ENCODE measurements at regions not wholly inside any gene's neighbourhood (a gene's known extent, or its start where the extent isn't known, plus 50 kb on each side); places are given as distances from the start of the nearest gene placed in this dataset.

DNA sequence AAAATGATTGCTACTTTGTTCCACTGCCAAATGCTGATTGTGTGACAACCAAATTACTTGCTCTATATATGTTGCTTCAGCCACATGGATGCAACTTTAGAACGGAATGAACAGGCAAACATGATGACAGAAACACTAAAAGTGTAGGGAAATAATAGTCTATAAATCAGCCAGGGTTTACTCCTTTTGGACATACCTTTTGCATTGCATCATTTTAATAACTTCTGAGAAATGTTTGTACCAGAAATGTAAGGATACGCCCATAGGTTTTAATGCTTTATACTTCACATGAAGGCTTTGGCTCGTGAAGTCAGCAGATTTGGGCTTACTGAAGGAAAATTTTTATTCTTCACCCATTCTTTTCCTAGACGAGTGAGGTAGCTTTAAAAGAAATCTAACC lies 141.0 kb downstream of the POSTN start:
- Histone ChIP-seq H3K27ac (no peak overlapping the region), H3K4me3 (no peak overlapping the region), H3K27me3 (no peaks in the 10 kb centered on the region), H3K4me1 (replicated peaks in 1 of 2) (no peaks in the 10 kb centered on the region), H3K36me3 (replicated peaks in 1 of 2) (no peaks in the 10 kb centered on the region), H3K9me3 (replicated peaks in 1 of 3) (no peaks in the 10 kb centered on the region)
- WGBS, 4 donors = 60 to 77% (median 71%) methylated on average over 4 of the region's 4 CpGs
- no peak for DNase-seq
- no peak for TF ChIP-seq POLR2A (IDR thresholded peaks at IDR 0.05)
- TF ChIP-seq, protein P1, sequence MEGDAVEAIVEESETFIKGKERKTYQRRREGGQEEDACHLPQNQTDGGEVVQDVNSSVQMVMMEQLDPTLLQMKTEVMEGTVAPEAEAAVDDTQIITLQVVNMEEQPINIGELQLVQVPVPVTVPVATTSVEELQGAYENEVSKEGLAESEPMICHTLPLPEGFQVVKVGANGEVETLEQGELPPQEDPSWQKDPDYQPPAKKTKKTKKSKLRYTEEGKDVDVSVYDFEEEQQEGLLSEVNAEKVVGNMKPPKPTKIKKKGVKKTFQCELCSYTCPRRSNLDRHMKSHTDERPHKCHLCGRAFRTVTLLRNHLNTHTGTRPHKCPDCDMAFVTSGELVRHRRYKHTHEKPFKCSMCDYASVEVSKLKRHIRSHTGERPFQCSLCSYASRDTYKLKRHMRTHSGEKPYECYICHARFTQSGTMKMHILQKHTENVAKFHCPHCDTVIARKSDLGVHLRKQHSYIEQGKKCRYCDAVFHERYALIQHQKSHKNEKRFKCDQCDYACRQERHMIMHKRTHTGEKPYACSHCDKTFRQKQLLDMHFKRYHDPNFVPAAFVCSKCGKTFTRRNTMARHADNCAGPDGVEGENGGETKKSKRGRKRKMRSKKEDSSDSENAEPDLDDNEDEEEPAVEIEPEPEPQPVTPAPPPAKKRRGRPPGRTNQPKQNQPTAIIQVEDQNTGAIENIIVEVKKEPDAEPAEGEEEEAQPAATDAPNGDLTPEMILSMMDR (IDR thresholded peaks at IDR 0.05) = no peak
- intact Hi-C loops (cut with DNase I) = no loop called here

DNA sequence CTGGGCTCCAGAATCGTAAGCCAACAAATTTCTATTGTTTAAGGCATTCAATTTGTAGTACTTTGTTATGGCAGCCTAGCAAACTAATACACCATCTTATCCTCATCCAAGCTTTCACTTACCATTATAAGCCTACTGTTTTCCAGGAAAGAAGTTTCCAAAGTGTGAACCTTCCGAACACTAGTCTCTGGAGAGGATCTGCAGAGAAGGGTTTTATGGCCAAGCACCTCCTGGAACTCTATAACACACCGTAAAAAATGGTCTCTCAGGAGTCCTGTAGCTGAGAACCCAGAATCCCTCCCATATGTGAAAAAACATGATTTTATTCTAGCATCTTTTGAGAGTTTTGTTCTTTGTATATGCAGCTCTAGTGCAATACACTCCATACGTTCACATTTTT lies 142.1 kb downstream of the POSTN start:
- 66 to 79% (median 69%) methylated on average over 4 of the region's 4 CpGs for WGBS, 4 donors
- intact Hi-C loops (cut with DNase I) = no loop called here
- Histone ChIP-seq H3K27me3 (no peaks in the 10 kb centered on the region), H3K36me3 (replicated peaks in 1 of 2) (no peaks in the 10 kb centered on the region), H3K9me3 (replicated peaks in 1 of 3) (no peaks in the 10 kb centered on the region), H3K27ac (no peak overlapping the region), H3K4me1 (replicated peaks in 1 of 2) (no peaks in the 10 kb centered on the region), H3K4me3 (no peak overlapping the region)
- no peak for DNase-seq
- no peak for TF ChIP-seq POLR2A (IDR thresholded peaks at IDR 0.05)
- TF ChIP-seq, protein P1 (IDR thresholded peaks at IDR 0.05) = no peak

DNA sequence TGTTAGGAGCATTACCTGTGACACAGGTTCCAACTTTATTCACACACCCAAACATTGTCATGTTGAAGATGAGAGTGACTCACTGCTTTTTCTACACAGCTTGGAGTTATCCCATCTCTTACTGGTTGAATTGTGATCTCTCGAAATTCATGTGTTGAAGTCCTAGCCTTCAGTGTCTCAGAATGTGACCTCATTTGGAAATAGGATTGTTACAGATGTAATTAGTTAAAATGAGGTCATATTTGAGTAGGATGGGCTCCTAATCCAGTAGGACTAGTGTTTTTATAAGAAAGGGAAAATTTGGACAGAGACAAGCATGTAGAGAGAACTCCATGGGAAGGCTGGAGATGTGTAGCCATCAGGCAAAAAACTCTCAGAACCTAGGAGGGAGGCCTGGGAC lies 142.5 kb downstream of the POSTN start:
- WGBS, 4 donors = 42 to 60% (median 47%) methylated on average over 1 of the region's 1 CpG

DNA sequence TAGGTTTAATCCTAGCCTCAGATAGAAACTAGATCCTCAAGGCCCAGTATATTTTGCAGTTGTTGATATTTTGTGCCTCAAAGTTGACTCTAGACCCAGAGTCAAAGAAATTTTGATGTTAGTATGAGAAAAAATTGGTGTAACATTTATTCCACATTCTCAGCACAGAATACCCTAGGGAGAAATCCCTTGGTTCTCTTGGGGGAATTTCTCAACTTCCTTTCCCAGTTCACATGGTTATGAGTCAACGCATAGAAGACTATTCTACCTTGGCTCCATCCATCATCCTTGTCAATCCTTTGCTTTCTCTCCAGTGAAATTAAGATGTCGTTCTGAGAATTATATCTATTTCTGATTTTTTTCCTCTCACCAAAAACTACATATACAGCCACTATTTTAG lies 145.3 kb downstream of the POSTN start:
- H3K36me3 ChIP-seq (replicated peaks in 1 of 2) = no peaks in the 10 kb centered on the region
- H3K4me1 ChIP-seq (replicated peaks in 1 of 2) = no peaks in the 10 kb centered on the region
- whole genome bisulfite sequencing, 4 donors = 66 to 73% (median 71%) methylated on average over 2 of the region's 2 CpGs

More for the DNA sequence above, 142.5 kb downstream of the POSTN start:
- TF ChIP-seq POLR2A (IDR thresholded peaks at IDR 0.05) = no peak
- TF ChIP-seq, protein P1 (IDR thresholded peaks at IDR 0.05) = no peak
- H3K27me3 ChIP-seq = no peaks in the 10 kb centered on the region
- intact Hi-C loops (cut with DNase I) = no loop called here
- DNase-seq = no peak
- no peaks in the 10 kb centered on the region for H3K4me1 ChIP-seq (replicated peaks in 1 of 2)
- no peak overlapping the region for H3K27ac ChIP-seq
- H3K4me3 ChIP-seq = no peak overlapping the region
- no peaks in the 10 kb centered on the region for H3K9me3 ChIP-seq (replicated peaks in 1 of 3)
- H3K36me3 ChIP-seq (replicated peaks in 1 of 2) = no peaks in the 10 kb centered on the region

More for the DNA sequence above, 145.3 kb downstream of the POSTN start:
- TF ChIP-seq, protein P1 (IDR thresholded peaks at IDR 0.05) = no peak
- TF ChIP-seq POLR2A (IDR thresholded peaks at IDR 0.05) = no peak
- intact Hi-C loops (cut with DNase I) = no loop called here
- no peak for DNase-seq
- no peaks in the 10 kb centered on the region for H3K9me3 ChIP-seq (replicated peaks in 1 of 3)
- no peak overlapping the region for H3K4me3 ChIP-seq
- no peak overlapping the region for H3K27ac ChIP-seq
- H3K27me3 ChIP-seq = no peaks in the 10 kb centered on the region
